Upper lobe of left lung (tissue), 4 donors: ENCODE measurements at regions not wholly inside any gene's neighbourhood (a gene's known extent, or its start where the extent isn't known, plus 50 kb on each side); places are given as distances from the start of the nearest gene placed in this dataset.

Experiments used
- CTCF ChIP-seq, 6 experiments: fragments of 450-650 bp in 4 of 6; fragments of 200-600 bp in 2 of 6; sonication (generic) in 2 of 6; IDR thresholded peaks; one replicate each; pipeline ENCODE4 v1.5.1; 2016 to 2019; ENCODE audit warnings: antibody characterized with exemption in 6 of 6
- EP300 ChIP-seq, 4 donors: sonication (generic); formaldehyde crosslinking; IDR thresholded peaks; one replicate each; pipeline ENCODE4 v1.5.1; 2017; ENCODE audit warnings: antibody characterized with exemption in 4 of 4, control low read depth in 2 of 4
- POLR2A ChIP-seq, 4 donors: fragments of 450-650 bp; IDR thresholded peaks; one replicate each; pipeline ENCODE4 v1.5.1; 2016 to 2017; ENCODE audit warnings: antibody characterized with exemption in 4 of 4, mild to moderate bottlenecking in 2 of 4
- POLR2AphosphoS5 ChIP-seq, 2 donors: sonication (generic); formaldehyde crosslinking; IDR thresholded peaks; one replicate each; pipeline ENCODE4 v1.5.1; 2017; ENCODE audit warnings: antibody characterized with exemption in 2 of 2

- TF ChIP-seq POLR2A (IDR thresholded peaks at IDR 0.05) (no peak), CTCF (IDR thresholded peaks at IDR 0.05) (no peak), POLR2AphosphoS5 (IDR thresholded peaks at IDR 0.05) (no peak), EP300 (IDR thresholded peaks at IDR 0.05) (no peak)
Observed at GRCh38 chr14:106029959-106030358, 503.6 kb downstream of the TMEM121 start.
